Pancreas (tissue), 10 donors: ENCODE measurements at regions not wholly inside any gene's neighbourhood (a gene's known extent, or its start where the extent isn't known, plus 50 kb on each side); places are given as distances from the start of the nearest gene placed in this dataset.

Experiments
- ATAC-seq, 4 donors: fragments of 200-7000 bp; cut with Tn5 transposase; one replicate each; pipeline versions ENCODE4 v1.8.0 to v1.9.1; 2020; ENCODE audit warnings: mild to moderate bottlenecking in 4 of 4, moderate library complexity in 4 of 4
- DNase-seq, 6 donors: peaks; one replicate each; pipeline ENCODE4 v3.0.0-alpha.2; 2020
- FAIRE-seq: peaks from 2 replicates; lab custom pipeline; 2012; peaks lifted over from hg19 to GRCh38; lab: Jason Lieb, UNC
- H3K27ac ChIP-seq, 4 donors: fragments of 200-600 bp; sonication (generic); 1 replicate in 3 of 4; 2 replicates in 1 of 4; pipeline versions ENCODE4 v1.5.0 to v1.8.0; 2020
- H3K27me3 ChIP-seq, 4 donors: fragments of 200-600 bp; one replicate each; pipeline ENCODE4 v1.8.0; 2021
- H3K36me3 ChIP-seq, 3 donors: fragments of 200-600 bp; sonication (generic) in 1 of 3; one replicate each; pipeline versions ENCODE4 v1.5.0 to v1.8.0; 2020 to 2021
- H3K4me1 ChIP-seq, 3 donors: fragments of 200-600 bp; one replicate each; pipeline ENCODE4 v1.8.0; 2021
- H3K4me3 ChIP-seq, 4 donors: fragments of 200-600 bp; sonication (generic) in 2 of 4; one replicate each; pipeline versions ENCODE4 v1.5.0 to v1.8.0; 2020 to 2021
- H3K9me3 ChIP-seq, 4 donors: fragments of 200-600 bp; one replicate each; pipeline ENCODE4 v1.8.0; 2021
- CTCF ChIP-seq, 4 donors: fragments of 200-600 bp; sonication (generic) in 3 of 4; IDR thresholded peaks; one replicate each; pipeline versions ENCODE4 v1.5.0 to v1.8.0; 2021; ENCODE audit warnings: antibody characterized with exemption in 4 of 4
- WGBS, 2 donors: extraction: QIAGEN DNeasy Blood & Tissue Kit; methylation state at CpG; one replicate each; pipeline ENCODE4 v1.1.7; 2013; 5-methylcytosine and 5-hydroxymethylcytosine counted together
- intact Hi-C, 3 donors: fragments of 100-400 bp; cut with DNase I; formaldehyde crosslinking; loops; one replicate each; pipeline versions ENCODE4 v1.11.1 to v1.14.2; 2022
- donor health status: healthy with polysubstance abuse.
- donor health status: DM: no; HTN: no; CAD: no; lungs with moderate emphysema.
- donor health status: DM: no; HTN: no; CAD: no.
- donor health status: control.
- donor health status: control.
- donor health status: Bipolar disorder and iron deficiency.
- donor health status: DM: yes; HTN: yes; CAD: no.
- donor health status: DM: no; HTN: no; CAD: no.
- donor health status: DM: no; HTN: no; CAD: no.
- donor health status: DM: yes; HTN: yes; CAD: no.

DNA sequence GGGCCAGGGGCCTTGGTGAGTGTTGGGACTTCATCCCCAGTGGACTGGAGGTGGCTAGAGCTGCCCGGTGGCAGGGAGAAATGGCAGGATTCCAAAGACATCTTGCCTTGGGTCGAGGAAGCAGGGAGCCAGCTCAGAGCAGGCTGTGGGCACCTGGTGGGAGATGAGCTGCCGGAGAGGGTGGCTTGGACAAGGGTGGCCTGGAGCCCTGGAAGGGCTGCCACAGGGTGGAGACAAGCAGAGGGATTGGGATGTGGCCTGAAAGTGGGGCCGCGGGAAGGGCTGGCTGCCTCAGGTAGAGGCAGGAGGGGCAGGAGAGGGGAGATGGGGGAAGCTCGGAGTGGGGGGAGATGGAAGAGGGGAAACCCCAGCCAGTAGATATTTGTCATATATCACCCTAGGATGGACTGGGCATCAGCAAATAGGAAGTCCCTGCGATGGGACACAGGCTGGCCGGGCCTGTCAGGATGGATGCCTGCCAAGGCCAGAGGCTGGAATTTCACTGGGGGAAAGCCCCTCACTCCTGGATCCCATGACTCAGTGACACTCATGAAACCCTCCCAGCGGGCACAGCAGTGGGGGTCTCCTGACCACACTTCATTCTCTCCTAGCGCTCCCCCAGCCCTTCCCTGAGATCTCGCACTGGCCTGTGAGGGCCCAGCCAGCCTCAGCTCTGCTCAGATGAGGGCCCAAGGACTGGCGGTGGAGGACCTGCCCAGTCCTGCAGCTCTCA, 72.0 kb upstream of the SHISAL1 start:
- no peak for FAIRE-seq

DNA sequence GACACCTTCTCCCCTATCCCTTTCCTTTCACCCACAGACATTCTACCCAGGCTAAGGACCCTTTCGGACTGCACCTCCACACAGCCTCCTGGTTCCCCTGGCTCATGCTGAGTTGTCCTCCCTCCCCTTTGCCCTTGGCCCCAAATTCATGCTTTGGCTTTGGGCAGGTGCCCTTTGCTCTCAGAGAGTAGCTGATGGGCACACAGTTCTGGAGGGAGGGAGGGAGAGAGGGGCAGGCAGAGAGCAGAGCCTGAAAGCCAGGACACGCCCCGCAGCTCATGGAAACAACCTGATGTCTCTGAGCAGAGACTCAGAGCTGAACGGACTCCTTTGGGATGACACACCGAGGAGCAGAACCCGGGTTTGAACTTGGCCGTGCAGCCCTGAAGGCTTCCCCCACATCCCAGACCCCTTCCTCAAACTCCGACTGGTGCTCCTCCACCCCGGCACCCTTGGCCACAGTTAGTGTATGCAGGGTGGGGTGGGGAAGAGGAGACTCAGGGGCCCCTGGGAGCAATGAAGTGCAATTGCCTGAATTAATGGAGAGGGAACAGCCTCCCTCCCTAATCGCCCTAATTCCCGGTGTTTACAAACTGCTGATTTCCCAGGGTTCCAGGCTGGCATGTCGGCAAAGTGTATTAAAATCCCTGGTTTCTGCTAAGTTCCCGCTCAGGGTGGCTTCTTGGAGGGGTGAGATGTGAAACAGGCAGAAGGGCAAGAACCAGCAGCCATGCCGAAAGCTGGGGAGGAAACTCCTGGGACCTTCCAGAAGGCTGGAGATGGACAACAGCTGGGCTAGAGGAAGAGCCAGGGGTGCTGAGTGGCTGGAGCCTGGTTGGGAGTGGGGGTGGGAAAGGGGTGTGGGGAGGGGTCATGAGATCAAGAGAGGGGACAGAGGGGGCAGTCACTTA, 71.2 kb upstream of the SHISAL1 start:
- no peak for TF ChIP-seq CTCF (IDR thresholded peaks at IDR 0.05)
- intact Hi-C loops, result no loop called here
- FAIRE-seq, result no peak
- no peaks in the 10 kb centered on the region for H3K9me3 ChIP-seq
- H3K36me3 ChIP-seq, result no peaks in the 10 kb centered on the region
- H3K4me3 ChIP-seq, result no peak overlapping the region
- no peak for ATAC-seq
- no peaks in the 10 kb centered on the region for H3K27me3 ChIP-seq
- H3K4me1 ChIP-seq, result no peaks in the 10 kb centered on the region
- DNase-seq, result peak in 1 of 6 donors; percentile 31
- WGBS, 2 donors, result 82 to 84% methylated on average over 14 of the region's 14 CpGs
- H3K27ac ChIP-seq, result no peak overlapping the region

More for the DNA sequence above, 72.0 kb upstream of the SHISAL1 start:
- no peak for TF ChIP-seq CTCF (IDR thresholded peaks at IDR 0.05)
- no peaks in the 10 kb centered on the region for H3K9me3 ChIP-seq
- ATAC-seq (no peak), DNase-seq (peak in 1 of 6 donors; percentile 48)
- no peaks in the 10 kb centered on the region for H3K4me1 ChIP-seq
- intact Hi-C loops, result no loop called here
- H3K27ac ChIP-seq, result no peak overlapping the region
- H3K36me3 ChIP-seq, result no peaks in the 10 kb centered on the region
- WGBS, 2 donors, result 79 to 80% methylated on average over 12 of the region's 12 CpGs
- no peaks in the 10 kb centered on the region for H3K27me3 ChIP-seq
- no peak overlapping the region for H3K4me3 ChIP-seq

GRCh38 chr22:44383064-44383575, 70.4 kb upstream of the SHISAL1 start:
- TF ChIP-seq CTCF (IDR thresholded peaks at IDR 0.05), result no peak
- no peaks in the 10 kb centered on the region for H3K36me3 ChIP-seq
- H3K9me3 ChIP-seq, result no peaks in the 10 kb centered on the region
- WGBS, 2 donors, result 64 to 73% methylated on average over 6 of the region's 6 CpGs
- DNase-seq (peak in 1 of 6 donors; percentile 18), ATAC-seq (no peak), FAIRE-seq (no peak)
- H3K4me1 ChIP-seq, result no peaks in the 10 kb centered on the region
- H3K27me3 ChIP-seq, result no peaks in the 10 kb centered on the region
- no peak overlapping the region for H3K27ac ChIP-seq
- H3K4me3 ChIP-seq, result no peak overlapping the region
- intact Hi-C loops, result no loop called here

DNA sequence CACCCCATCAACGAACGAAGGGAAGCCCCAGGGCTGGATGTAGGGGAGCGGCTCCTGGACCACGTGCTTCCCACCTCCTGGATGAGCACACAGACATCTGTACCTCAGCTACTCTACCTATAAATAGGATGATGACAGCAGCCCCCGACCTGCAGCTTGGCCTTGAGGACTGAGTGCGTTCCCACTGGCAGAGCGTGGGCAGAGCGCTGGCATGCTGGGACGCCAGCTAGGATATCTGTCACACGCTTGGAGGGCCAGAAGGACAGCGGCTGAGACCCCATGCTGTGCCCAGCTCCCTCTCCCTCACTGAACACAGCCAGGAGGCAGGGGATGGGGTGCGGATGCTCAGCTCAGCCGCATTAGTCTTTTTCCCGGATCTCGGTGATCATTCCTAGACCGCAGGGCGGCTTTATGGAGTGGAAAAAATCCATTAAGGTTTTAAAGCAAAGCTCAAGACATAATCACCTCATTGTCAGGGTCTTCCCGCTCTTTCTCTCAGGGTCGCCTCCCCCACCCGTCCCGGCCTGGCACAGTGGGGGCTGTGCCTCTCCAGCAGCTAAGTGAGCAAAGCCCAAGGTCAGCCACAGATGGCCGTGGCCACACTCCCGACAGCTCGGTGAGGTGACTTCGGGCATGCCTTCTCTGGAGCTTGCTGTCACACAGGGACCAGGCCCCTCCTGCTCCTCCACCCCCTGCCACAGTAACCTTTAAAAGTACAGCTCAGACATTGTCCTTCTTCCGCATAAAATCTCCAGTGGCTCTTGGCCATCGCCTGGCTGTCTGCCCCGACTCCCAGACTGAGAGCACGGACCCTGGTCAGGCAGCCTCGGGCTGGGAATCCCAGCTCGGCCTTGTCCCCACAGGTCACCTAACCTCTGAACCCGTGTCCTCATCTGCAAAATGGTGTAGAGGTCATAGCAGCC, 69.6 kb upstream of the SHISAL1 start:
- WGBS, 2 donors, result 34 to 42% methylated on average over 32 of the region's 32 CpGs
- FAIRE-seq (no peak), DNase-seq (peak in 2 of 6 donors; percentile 40 to 43), ATAC-seq (no peak)
- Histone ChIP-seq H3K27me3 (no peaks in the 10 kb centered on the region), H3K4me1 (no peaks in the 10 kb centered on the region), H3K4me3 (no peak overlapping the region), H3K36me3 (no peaks in the 10 kb centered on the region), H3K9me3 (no peaks in the 10 kb centered on the region), H3K27ac (no peak overlapping the region)
- no peak for TF ChIP-seq CTCF (IDR thresholded peaks at IDR 0.05)
- intact Hi-C loops, result no loop called here
